ENCODE measurements at regions not wholly inside any gene's neighbourhood (a gene's known extent, or its start where the extent isn't known, plus 50 kb on each side); places are given as distances from the start of the nearest gene placed in this dataset.

DNA sequence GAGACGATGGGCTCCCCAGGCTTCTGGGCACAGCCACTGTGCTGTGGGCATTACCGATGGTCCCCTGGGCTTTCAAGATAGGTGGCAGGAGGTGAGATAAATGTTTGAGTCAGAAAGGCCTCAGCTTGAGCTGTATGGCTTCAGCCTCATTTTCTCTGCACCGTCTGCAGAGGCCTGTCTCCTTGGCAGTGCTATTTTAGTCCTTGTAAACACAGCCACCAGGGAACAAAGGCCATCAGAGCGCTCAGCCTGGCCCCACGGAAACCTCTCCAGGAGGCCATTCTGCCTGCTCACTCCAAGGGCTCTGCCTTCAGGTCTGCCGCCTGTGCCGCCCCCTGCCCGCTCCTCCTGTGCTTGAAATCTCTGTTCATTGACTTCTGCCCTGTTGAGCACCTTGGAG lies 1424.9 kb downstream of the TBC1D22A start:
- TF ChIP-seq CTCF (IDR thresholded peaks at IDR 0.05) (no peak), POLR2A (IDR thresholded peaks at IDR 0.05) (no peak), EP300 (IDR thresholded peaks at IDR 0.05) (no peak)

All from tibial nerve (tissue), 4 donors.